Keratinocyte (primary cell): ENCODE measurements at regions not wholly inside any gene's neighbourhood (a gene's known extent, or its start where the extent isn't known, plus 50 kb on each side); places are given as distances from the start of the nearest gene placed in this dataset.

Experiments
- DNase-seq: peaks from one replicate; pipeline ENCODE4 v3.0.0-alpha.2; 2011; ENCODE audit warnings: low read depth, missing footprints, low spot score
- FAIRE-seq: peaks from 2 replicates; lab custom pipeline; 2011; peaks lifted over from hg19 to GRCh38; lab: Jason Lieb, UNC
- H2AFZ ChIP-seq: 2 replicates; pipeline ENCODE4 v1.6.0; 2012; ENCODE audit warnings: low read length, control low read depth, inconsistent platforms; ENCODE audit not compliant: control insufficient read depth
- H3K27ac ChIP-seq: 2 replicates; pipeline ENCODE4 v1.5.1; 2011; ENCODE audit warnings: low read length; ENCODE audit not compliant: control insufficient read depth, insufficient read depth
- H3K27me3 ChIP-seq: 3 replicates; pipeline ENCODE4 v1.6.0; 2011; ENCODE audit warnings: low read length; ENCODE audit not compliant: control insufficient read depth, insufficient read depth; ENCODE audit errors: extremely low read depth
- H3K36me3 ChIP-seq, 2 experiments: 2 replicates in 1 of 2; 3 replicates in 1 of 2; pipeline ENCODE4 v1.5.1; 2011; ENCODE audit warnings: low read length in 2 of 2, mild to moderate bottlenecking in 1 of 2; ENCODE audit not compliant: control insufficient read depth in 2 of 2, insufficient read depth in 2 of 2; ENCODE audit errors: extremely low read depth in 1 of 2
- H3K4me1 ChIP-seq: 3 replicates; pipeline ENCODE4 v1.5.1; 2011; ENCODE audit warnings: low read length; ENCODE audit not compliant: control insufficient read depth, insufficient read depth; ENCODE audit errors: extremely low read depth
- H3K4me2 ChIP-seq: 3 replicates; pipeline ENCODE4 v1.6.0; 2011; ENCODE audit warnings: low read depth, low read length; ENCODE audit not compliant: control insufficient read depth, insufficient read depth; ENCODE audit errors: extremely low read depth
- H3K4me3 ChIP-seq, 3 experiments: fragments of 200-600 bp in 1 of 3; sonication (generic) in 1 of 3; 2 replicates in 2 of 3; 3 replicates in 1 of 3; pipeline ENCODE4 v1.5.1; 2011 to 2016; ENCODE audit warnings: low read length in 3 of 3, mild to moderate bottlenecking in 3 of 3, control low read depth in 2 of 3, inconsistent platforms in 1 of 3, low read depth in 1 of 3, mixed read lengths in 1 of 3, mixed run types in 1 of 3, moderate library complexity in 1 of 3; ENCODE audit not compliant: control insufficient read depth in 2 of 3, insufficient read depth in 2 of 3; ENCODE audit errors: extremely low read depth in 1 of 3
- H3K79me2 ChIP-seq: 2 replicates; pipeline ENCODE4 v1.6.0; 2012; ENCODE audit warnings: low read length; ENCODE audit not compliant: control insufficient read depth, insufficient read depth
- H3K9ac ChIP-seq: 3 replicates; pipeline ENCODE4 v1.6.0; 2011; ENCODE audit warnings: low read length; ENCODE audit not compliant: control insufficient read depth, insufficient read depth; ENCODE audit errors: extremely low read depth
- H3K9me1 ChIP-seq: 3 replicates; pipeline ENCODE4 v1.6.0; 2011; ENCODE audit warnings: low read length; ENCODE audit not compliant: control insufficient read depth, insufficient read depth; ENCODE audit errors: extremely low read depth
- H3K9me3 ChIP-seq: 2 replicates; pipeline ENCODE4 v1.5.1; 2012; ENCODE audit warnings: low read depth, low read length; ENCODE audit not compliant: control insufficient read depth
- H4K20me1 ChIP-seq: 3 replicates; pipeline ENCODE4 v1.6.0; 2011; ENCODE audit warnings: low read length; ENCODE audit not compliant: control insufficient read depth, insufficient read depth; ENCODE audit errors: extremely low read depth
- EZH2 ChIP-seq: IDR thresholded peaks from one replicate; pipeline ENCODE4 v1.6.1; 2012; ENCODE audit warnings: inconsistent platforms, mild to moderate bottlenecking, low read length, moderate library complexity
- dilution Hi-C: fragments of 300-500 bp; cut with MboI; formaldehyde crosslinking; loops from one replicate; pipeline ENCODE4 v1.7.0; 2020; ENCODE audit warnings: low sequenced_read_pairs; ENCODE audit not compliant: extremely low pct_ligation_motif_present
- TF ChIP-seq, protein P1 (sequence below), 3 experiments: IDR thresholded peaks in 1 of 3; conservative IDR thresholded peaks in 1 of 3; optimal IDR thresholded peaks in 1 of 3; 2 replicates in 2 of 3; 3 replicates in 1 of 3; pipeline versions ENCODE3 to v1.5.1; 2011; ENCODE audit warnings: low read length in 3 of 3, mild to moderate bottlenecking in 3 of 3, moderate library complexity in 2 of 3, control low read depth in 1 of 3, inconsistent platforms in 1 of 3; ENCODE audit not compliant: insufficient read depth in 2 of 3; ENCODE audit errors: extremely low read depth in 1 of 3

- dilution Hi-C loops: no loop called here
- Histone ChIP-seq H3K27me3 (no peaks in the 10 kb centered on the region), H2AFZ (no peak overlapping the region), H3K9me3 (no peaks in the 10 kb centered on the region), H3K36me3 (no peaks in the 10 kb centered on the region), H3K9me1 (no peaks in the 10 kb centered on the region), H3K79me2 (no peaks in the 10 kb centered on the region), H3K4me3 (no peak overlapping the region), H4K20me1 (no peaks in the 10 kb centered on the region), H3K4me2 (no peak overlapping the region), H3K27ac (no peak overlapping the region), H3K9ac (no peak overlapping the region), H3K4me1 (no peaks in the 10 kb centered on the region)
- TF ChIP-seq, protein P1, sequence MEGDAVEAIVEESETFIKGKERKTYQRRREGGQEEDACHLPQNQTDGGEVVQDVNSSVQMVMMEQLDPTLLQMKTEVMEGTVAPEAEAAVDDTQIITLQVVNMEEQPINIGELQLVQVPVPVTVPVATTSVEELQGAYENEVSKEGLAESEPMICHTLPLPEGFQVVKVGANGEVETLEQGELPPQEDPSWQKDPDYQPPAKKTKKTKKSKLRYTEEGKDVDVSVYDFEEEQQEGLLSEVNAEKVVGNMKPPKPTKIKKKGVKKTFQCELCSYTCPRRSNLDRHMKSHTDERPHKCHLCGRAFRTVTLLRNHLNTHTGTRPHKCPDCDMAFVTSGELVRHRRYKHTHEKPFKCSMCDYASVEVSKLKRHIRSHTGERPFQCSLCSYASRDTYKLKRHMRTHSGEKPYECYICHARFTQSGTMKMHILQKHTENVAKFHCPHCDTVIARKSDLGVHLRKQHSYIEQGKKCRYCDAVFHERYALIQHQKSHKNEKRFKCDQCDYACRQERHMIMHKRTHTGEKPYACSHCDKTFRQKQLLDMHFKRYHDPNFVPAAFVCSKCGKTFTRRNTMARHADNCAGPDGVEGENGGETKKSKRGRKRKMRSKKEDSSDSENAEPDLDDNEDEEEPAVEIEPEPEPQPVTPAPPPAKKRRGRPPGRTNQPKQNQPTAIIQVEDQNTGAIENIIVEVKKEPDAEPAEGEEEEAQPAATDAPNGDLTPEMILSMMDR (optimal IDR thresholded peaks at IDR 0.05 in 1 of 3, IDR thresholded peaks at IDR 0.05 in 1 of 3, conservative IDR thresholded peaks at IDR 0.05 in 1 of 3; ENCODE audit: extremely low read depth in 1 of 3, insufficient read depth in 2 of 3, low read length in 3 of 3): no peak
- no peak for TF ChIP-seq EZH2
- FAIRE-seq (no peak), DNase-seq (no peak)
Measured at GRCh38 chr12:92261071-92261470, 115.4 kb upstream of the BTG1 start.

DNA sequence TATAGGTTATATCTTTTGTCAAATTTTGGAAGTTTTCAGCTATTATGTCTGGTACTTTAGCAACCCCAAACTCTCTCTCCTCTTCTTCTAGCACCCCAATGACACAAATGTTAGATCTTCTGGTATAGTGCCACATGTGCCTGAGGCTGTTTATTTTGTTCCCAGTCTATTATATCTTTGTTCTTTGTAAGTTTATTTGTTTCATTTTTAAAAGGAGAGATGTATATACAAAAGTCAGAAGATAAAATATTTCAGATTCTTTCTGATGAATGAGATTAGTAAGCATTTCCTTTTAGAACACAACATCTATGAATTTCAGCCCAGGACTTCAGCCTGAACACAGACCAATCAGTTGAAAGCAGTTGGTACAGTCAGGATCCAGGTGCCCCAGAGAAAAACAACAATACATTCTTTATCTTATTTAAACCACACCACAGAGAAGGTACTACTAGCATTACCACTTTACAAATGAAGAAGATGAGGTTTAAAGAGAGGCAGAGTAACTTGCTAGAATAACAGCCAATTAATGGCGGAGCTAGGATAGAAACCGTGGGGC, 114.1 kb upstream of the BTG1 start:
- Histone ChIP-seq H3K79me2 (no peaks in the 10 kb centered on the region), H3K9ac (no peak overlapping the region), H3K36me3 (no peaks in the 10 kb centered on the region), H3K9me1 (no peaks in the 10 kb centered on the region), H3K4me1 (no peaks in the 10 kb centered on the region), H3K9me3 (no peaks in the 10 kb centered on the region), H3K27ac (no peak overlapping the region), H2AFZ (no peak overlapping the region), H3K4me3 (no peak overlapping the region), H4K20me1 (no peaks in the 10 kb centered on the region), H3K4me2 (no peak overlapping the region), H3K27me3 (no peaks in the 10 kb centered on the region)
- DNase-seq (no peak), FAIRE-seq (no peak)
- dilution Hi-C loops: no loop called here
- TF ChIP-seq, protein P1 (optimal IDR thresholded peaks at IDR 0.05 in 1 of 3, IDR thresholded peaks at IDR 0.05 in 1 of 3, conservative IDR thresholded peaks at IDR 0.05 in 1 of 3; ENCODE audit: extremely low read depth in 1 of 3, insufficient read depth in 2 of 3, low read length in 3 of 3): no peak
- no peak for TF ChIP-seq EZH2
